ENCODE measurements at regions not wholly inside any gene's neighbourhood (a gene's known extent, or its start where the extent isn't known, plus 50 kb on each side); places are given as distances from the start of the nearest gene placed in this dataset.

DNA sequence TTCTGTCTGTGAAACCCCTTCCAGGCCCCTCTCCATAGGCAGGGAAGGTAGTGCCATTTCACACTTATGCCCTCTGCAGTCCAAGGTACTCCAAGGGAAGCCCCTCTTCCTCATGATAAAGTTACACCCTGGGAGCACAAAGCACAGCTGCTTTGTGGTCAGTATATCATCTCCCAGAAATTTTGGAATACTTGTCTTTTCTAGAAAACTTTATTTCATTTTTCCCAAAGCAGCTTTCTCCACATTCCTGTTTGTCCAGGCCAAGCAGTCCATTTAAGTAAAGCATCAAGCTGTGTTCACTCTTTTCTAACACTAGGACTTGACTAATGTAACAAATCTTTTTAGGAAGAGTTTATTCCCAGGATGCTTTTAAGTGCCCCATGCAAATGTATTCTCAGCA, 371.8 kb upstream of the RGMB start:
- TF ChIP-seq, protein P1, sequence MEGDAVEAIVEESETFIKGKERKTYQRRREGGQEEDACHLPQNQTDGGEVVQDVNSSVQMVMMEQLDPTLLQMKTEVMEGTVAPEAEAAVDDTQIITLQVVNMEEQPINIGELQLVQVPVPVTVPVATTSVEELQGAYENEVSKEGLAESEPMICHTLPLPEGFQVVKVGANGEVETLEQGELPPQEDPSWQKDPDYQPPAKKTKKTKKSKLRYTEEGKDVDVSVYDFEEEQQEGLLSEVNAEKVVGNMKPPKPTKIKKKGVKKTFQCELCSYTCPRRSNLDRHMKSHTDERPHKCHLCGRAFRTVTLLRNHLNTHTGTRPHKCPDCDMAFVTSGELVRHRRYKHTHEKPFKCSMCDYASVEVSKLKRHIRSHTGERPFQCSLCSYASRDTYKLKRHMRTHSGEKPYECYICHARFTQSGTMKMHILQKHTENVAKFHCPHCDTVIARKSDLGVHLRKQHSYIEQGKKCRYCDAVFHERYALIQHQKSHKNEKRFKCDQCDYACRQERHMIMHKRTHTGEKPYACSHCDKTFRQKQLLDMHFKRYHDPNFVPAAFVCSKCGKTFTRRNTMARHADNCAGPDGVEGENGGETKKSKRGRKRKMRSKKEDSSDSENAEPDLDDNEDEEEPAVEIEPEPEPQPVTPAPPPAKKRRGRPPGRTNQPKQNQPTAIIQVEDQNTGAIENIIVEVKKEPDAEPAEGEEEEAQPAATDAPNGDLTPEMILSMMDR (IDR thresholded peaks at IDR 0.05 in 4 of 5, conservative IDR thresholded peaks at IDR 0.05 in 1 of 5): no peak
- TF ChIP-seq POLR2A (IDR thresholded peaks at IDR 0.05): no peak

All from gastrocnemius medialis (tissue), 4 donors.